SIG-M5 treated with dmso at 0.1 percent for 504 hours (cell line): ENCODE measurements at regions not wholly inside any gene's neighbourhood (a gene's known extent, or its start where the extent isn't known, plus 50 kb on each side); places are given as distances from the start of the nearest gene placed in this dataset.
A peak's percentile ranks its signal among the peaks of the same experiment; 100 is the strongest.
"Not testable (repeated sequence)": the region's sequence is repeated elsewhere in the genome, so short reads cannot be mapped to it uniquely, and the experiment has no call there.

Experiments
- DNase-seq: peaks from one replicate; lab custom pipeline; 2025; ENCODE audit not compliant: unreplicated experiment; lab: John Stamatoyannopoulos, UW

- DNase-seq: no peak
Measured at GRCh38 chr5:122665051-122665450, 109.8 kb upstream of the SNX2 start.

- DNase-seq: no peak
Measured at GRCh38 chr5:122668552-122668951, 106.3 kb upstream of the SNX2 start.

- not testable (repeated sequence) for DNase-seq
Measured at GRCh38 chr5:122669709-122670108, 105.2 kb upstream of the SNX2 start.

GRCh38 chr5:122673343-122673742 is 101.5 kb upstream of the SNX2 start:
- no peak for DNase-seq

GRCh38 chr5:122674385-122674784 is 100.5 kb upstream of the SNX2 start:
- DNase-seq: no peak

GRCh38 chr5:122680623-122681350 is 94.1 kb upstream of the SNX2 start:
- DNase-seq: no peak

GRCh38 chr5:122683631-122684030 is 91.2 kb upstream of the SNX2 start:
- DNase-seq: no peak

- DNase-seq: no peak
Measured at GRCh38 chr5:122690266-122690665, 84.6 kb upstream of the SNX2 start.

- DNase-seq: no peak
Measured at GRCh38 chr5:122691931-122692330, 82.9 kb upstream of the SNX2 start.

- no peak for DNase-seq
Measured at GRCh38 chr5:122693963-122694362, 80.9 kb upstream of the SNX2 start.

GRCh38 chr5:122694884-122695283 is 80.0 kb upstream of the SNX2 start:
- DNase-seq: no peak

GRCh38 chr5:122696735-122697134 is 78.1 kb upstream of the SNX2 start:
- DNase-seq: peak; percentile 61

GRCh38 chr5:122697191-122697590 is 77.7 kb upstream of the SNX2 start:
- DNase-seq: no peak

- DNase-seq: no peak
Measured at GRCh38 chr5:122699201-122699600, 75.7 kb upstream of the SNX2 start.

GRCh38 chr5:122701640-122702523 is 73.0 kb upstream of the SNX2 start:
- DNase-seq: no peak

- no peak for DNase-seq
Measured at GRCh38 chr5:122702524-122702875, 72.4 kb upstream of the SNX2 start.

GRCh38 chr5:122703203-122703602 is 71.7 kb upstream of the SNX2 start:
- no peak for DNase-seq

- DNase-seq: peak; percentile 70
Measured at GRCh38 chr5:122704247-122705036, 70.4 kb upstream of the SNX2 start.

GRCh38 chr5:122705851-122706250 is 69.0 kb upstream of the SNX2 start:
- DNase-seq: no peak

- DNase-seq: no peak
Measured at GRCh38 chr5:122707796-122708195, 67.1 kb upstream of the SNX2 start.

GRCh38 chr5:122713041-122713440 is 61.8 kb upstream of the SNX2 start:
- DNase-seq: no peak

- no peak for DNase-seq
Measured at GRCh38 chr5:122715095-122715494, 59.8 kb upstream of the SNX2 start.
